ENCODE measurements at regions not wholly inside any gene's neighbourhood (a gene's known extent, or its start where the extent isn't known, plus 50 kb on each side); places are given as distances from the start of the nearest gene placed in this dataset.
A peak's percentile ranks its signal among the peaks of the same experiment; 100 is the strongest.

- no peak for DNase-seq (ENCODE audit: low spot score)
Measured at GRCh38 chr11:59302991-59303390, 55.7 kb upstream of the OR5AN1 start.

GRCh38 chr11:59295435-59295834 is 63.3 kb upstream of the OR5AN1 start:
- DNase-seq (ENCODE audit: low spot score): no peak

GRCh38 chr11:59292611-59293010 is 66.1 kb upstream of the OR5AN1 start:
- no peak for DNase-seq (ENCODE audit: low spot score)

- no peak for DNase-seq (ENCODE audit: low spot score)
Measured at GRCh38 chr11:59291228-59291627, 67.5 kb upstream of the OR5AN1 start.

- DNase-seq (ENCODE audit: low spot score): no peak
Measured at GRCh38 chr11:59289356-59290181, 69.1 kb upstream of the OR5AN1 start.

- no peak for DNase-seq (ENCODE audit: low spot score)
Measured at GRCh38 chr11:59285716-59286260, 72.9 kb upstream of the OR5AN1 start.

GRCh38 chr11:59284773-59285129 is 72.0 kb upstream of the MPEG1 start:
- no peak for DNase-seq (ENCODE audit: low spot score)

GRCh38 chr11:59283825-59284772 is 71.4 kb upstream of the MPEG1 start:
- peak; percentile 60 for DNase-seq (ENCODE audit: low spot score)

- no peak for DNase-seq (ENCODE audit: low spot score)
Measured at GRCh38 chr11:59283311-59283710, 70.6 kb upstream of the MPEG1 start.

- no peak for DNase-seq (ENCODE audit: low spot score)
Measured at GRCh38 chr11:59281177-59281576, 68.5 kb upstream of the MPEG1 start.

GRCh38 chr11:59273373-59273841 is 60.7 kb upstream of the MPEG1 start:
- DNase-seq (ENCODE audit: low spot score): peak; percentile 10

GRCh38 chr11:59272771-59273372 is 60.1 kb upstream of the MPEG1 start:
- DNase-seq (ENCODE audit: low spot score): no peak

- no peak for DNase-seq (ENCODE audit: low spot score)
Measured at GRCh38 chr11:59271811-59272327, 59.1 kb upstream of the MPEG1 start.

- no peak for DNase-seq (ENCODE audit: low spot score)
Measured at GRCh38 chr11:59271247-59271755, 58.6 kb upstream of the MPEG1 start.

GRCh38 chr11:59267736-59268475 is 55.2 kb upstream of the MPEG1 start:
- DNase-seq (ENCODE audit: low spot score): no peak

GRCh38 chr11:59267196-59267595 is 54.5 kb upstream of the MPEG1 start:
- DNase-seq (ENCODE audit: low spot score): no peak

- DNase-seq (ENCODE audit: low spot score): no peak
Measured at GRCh38 chr11:59266491-59266890, 53.8 kb upstream of the MPEG1 start.

- no peak for DNase-seq (ENCODE audit: low spot score)
Measured at GRCh38 chr11:59265735-59266134, 53.0 kb upstream of the MPEG1 start.

- no peak for DNase-seq (ENCODE audit: low spot score)
Measured at GRCh38 chr11:59264736-59265135, 52.0 kb upstream of the MPEG1 start.

GRCh38 chr11:59263225-59263894 is 50.6 kb upstream of the MPEG1 start:
- no peak for DNase-seq (ENCODE audit: low spot score)

Measured in CD4-positive, alpha-beta T cell treated with Interleukin-2 at 100 ng/mL for 4 hours (primary cell).